ENCODE measurements at regions not wholly inside any gene's neighbourhood (a gene's known extent, or its start where the extent isn't known, plus 50 kb on each side); places are given as distances from the start of the nearest gene placed in this dataset.

- TF ChIP-seq USF1 (IDR thresholded peaks at IDR 0.05) (no peak), ZBTB7A (IDR thresholded peaks at IDR 0.05; ENCODE audit: low read depth) (no peak), CEBPB (IDR thresholded peaks at IDR 0.05) (no peak), YY1 (IDR thresholded peaks at IDR 0.05; ENCODE audit: low read depth) (no peak), TAF1 (IDR thresholded peaks at IDR 0.05; ENCODE audit: low read depth) (no peak), EGR1 (IDR thresholded peaks at IDR 0.05) (no peak), EP300 (IDR thresholded peaks at IDR 0.05; ENCODE audit: borderline replicate concordance) (no peak), RAD21 (IDR thresholded peaks at IDR 0.05; ENCODE audit: low read depth) (no peak), FOXM1 (IDR thresholded peaks at IDR 0.05; ENCODE audit: borderline replicate concordance, low read depth) (no peak), REST (IDR thresholded peaks at IDR 0.05; ENCODE audit: low read depth) (no peak), MAX (IDR thresholded peaks at IDR 0.05) (no peak)
Measured at GRCh38 chr2:42878581-42878980, 86.2 kb upstream of the HAAO start.

Data from Ishikawa (cell line).